HG03039 (cell line): ENCODE measurements at regions not wholly inside any gene's neighbourhood (a gene's known extent, or its start where the extent isn't known, plus 50 kb on each side); places are given as distances from the start of the nearest gene placed in this dataset.
A peak's percentile ranks its signal among the peaks of the same experiment; 100 is the strongest.

ENCODE experiments used
- ATAC-seq: cut with Tn5 transposase; IDR thresholded peaks from one replicate; pipeline ENCODE4 v1.9.1; 2021; ENCODE audit warnings: mild to moderate bottlenecking, moderate library complexity; ENCODE audit not compliant: unreplicated experiment

- peak; percentile 49 for ATAC-seq
Observed at GRCh38 chr3:135310317-135310716, 515.3 kb downstream of the EPHB1 start.

GRCh38 chr3:135311699-135312098, 516.6 kb downstream of the EPHB1 start:
- ATAC-seq, result no peak

- no peak for ATAC-seq
Observed at GRCh38 chr3:135314237-135314636, 519.2 kb downstream of the EPHB1 start.

- ATAC-seq, result no peak
Observed at GRCh38 chr3:135324301-135324700, 529.2 kb downstream of the EPHB1 start.

- ATAC-seq, result no peak
Observed at GRCh38 chr3:135325096-135325495, 530.0 kb downstream of the EPHB1 start.

GRCh38 chr3:135325726-135326235, 530.7 kb downstream of the EPHB1 start:
- no peak for ATAC-seq

- no peak for ATAC-seq
Observed at GRCh38 chr3:135326851-135327250, 531.8 kb downstream of the EPHB1 start.

- ATAC-seq, result no peak
Observed at GRCh38 chr3:135328036-135328435, 533.0 kb downstream of the EPHB1 start.

- no peak for ATAC-seq
Observed at GRCh38 chr3:135329479-135329878, 534.4 kb downstream of the EPHB1 start.

GRCh38 chr3:135337192-135337591, 542.1 kb downstream of the EPHB1 start:
- ATAC-seq, result no peak

- no peak for ATAC-seq
Observed at GRCh38 chr3:135348690-135349089, 553.6 kb downstream of the EPHB1 start.

- no peak for ATAC-seq
Observed at GRCh38 chr3:135349254-135349948, 554.3 kb downstream of the EPHB1 start.

GRCh38 chr3:135352213-135352612, 557.2 kb downstream of the EPHB1 start:
- no peak for ATAC-seq

GRCh38 chr3:135362889-135363288, 567.8 kb downstream of the EPHB1 start:
- ATAC-seq, result no peak

- ATAC-seq, result no peak
Observed at GRCh38 chr3:135364676-135365075, 569.6 kb downstream of the EPHB1 start.

GRCh38 chr3:135366816-135367215, 571.8 kb downstream of the EPHB1 start:
- ATAC-seq, result no peak

- ATAC-seq, result no peak
Observed at GRCh38 chr3:135368316-135368715, 573.3 kb downstream of the EPHB1 start.

- no peak for ATAC-seq
Observed at GRCh38 chr3:135368781-135369180, 573.7 kb downstream of the EPHB1 start.

- ATAC-seq, result no peak
Observed at GRCh38 chr3:135374571-135374970, 579.5 kb downstream of the EPHB1 start.

- no peak for ATAC-seq
Observed at GRCh38 chr3:135382188-135382587, 583.3 kb upstream of the PPP2R3A start.

GRCh38 chr3:135382621-135383020, 582.9 kb upstream of the PPP2R3A start:
- no peak for ATAC-seq

GRCh38 chr3:135383301-135383700, 582.2 kb upstream of the PPP2R3A start:
- no peak for ATAC-seq

- no peak for ATAC-seq
Observed at GRCh38 chr3:135392151-135392550, 573.4 kb upstream of the PPP2R3A start.
